Keratinocyte (primary cell): ENCODE measurements at regions not wholly inside any gene's neighbourhood (a gene's known extent, or its start where the extent isn't known, plus 50 kb on each side); places are given as distances from the start of the nearest gene placed in this dataset.

Source experiments
- DNase-seq: peaks from one replicate; pipeline ENCODE4 v3.0.0-alpha.2; 2011; ENCODE audit warnings: low read depth, missing footprints, low spot score
- FAIRE-seq: peaks from 2 replicates; lab custom pipeline; 2011; peaks lifted over from hg19 to GRCh38; lab: Jason Lieb, UNC
- H2AFZ ChIP-seq: 2 replicates; pipeline ENCODE4 v1.6.0; 2012; ENCODE audit warnings: low read length, control low read depth, inconsistent platforms; ENCODE audit not compliant: control insufficient read depth
- H3K27ac ChIP-seq: 2 replicates; pipeline ENCODE4 v1.5.1; 2011; ENCODE audit warnings: low read length; ENCODE audit not compliant: control insufficient read depth, insufficient read depth
- H3K27me3 ChIP-seq: 3 replicates; pipeline ENCODE4 v1.6.0; 2011; ENCODE audit warnings: low read length; ENCODE audit not compliant: control insufficient read depth, insufficient read depth; ENCODE audit errors: extremely low read depth
- H3K36me3 ChIP-seq, 2 experiments: 2 replicates in 1 of 2; 3 replicates in 1 of 2; pipeline ENCODE4 v1.5.1; 2011; ENCODE audit warnings: low read length in 2 of 2, mild to moderate bottlenecking in 1 of 2; ENCODE audit not compliant: control insufficient read depth in 2 of 2, insufficient read depth in 2 of 2; ENCODE audit errors: extremely low read depth in 1 of 2
- H3K4me1 ChIP-seq: 3 replicates; pipeline ENCODE4 v1.5.1; 2011; ENCODE audit warnings: low read length; ENCODE audit not compliant: control insufficient read depth, insufficient read depth; ENCODE audit errors: extremely low read depth
- H3K4me2 ChIP-seq: 3 replicates; pipeline ENCODE4 v1.6.0; 2011; ENCODE audit warnings: low read depth, low read length; ENCODE audit not compliant: control insufficient read depth, insufficient read depth; ENCODE audit errors: extremely low read depth
- H3K4me3 ChIP-seq, 3 experiments: fragments of 200-600 bp in 1 of 3; sonication (generic) in 1 of 3; 2 replicates in 2 of 3; 3 replicates in 1 of 3; pipeline ENCODE4 v1.5.1; 2011 to 2016; ENCODE audit warnings: low read length in 3 of 3, mild to moderate bottlenecking in 3 of 3, control low read depth in 2 of 3, inconsistent platforms in 1 of 3, low read depth in 1 of 3, mixed read lengths in 1 of 3, mixed run types in 1 of 3, moderate library complexity in 1 of 3; ENCODE audit not compliant: control insufficient read depth in 2 of 3, insufficient read depth in 2 of 3; ENCODE audit errors: extremely low read depth in 1 of 3
- H3K79me2 ChIP-seq: 2 replicates; pipeline ENCODE4 v1.6.0; 2012; ENCODE audit warnings: low read length; ENCODE audit not compliant: control insufficient read depth, insufficient read depth
- H3K9ac ChIP-seq: 3 replicates; pipeline ENCODE4 v1.6.0; 2011; ENCODE audit warnings: low read length; ENCODE audit not compliant: control insufficient read depth, insufficient read depth; ENCODE audit errors: extremely low read depth
- H3K9me1 ChIP-seq: 3 replicates; pipeline ENCODE4 v1.6.0; 2011; ENCODE audit warnings: low read length; ENCODE audit not compliant: control insufficient read depth, insufficient read depth; ENCODE audit errors: extremely low read depth
- H3K9me3 ChIP-seq: 2 replicates; pipeline ENCODE4 v1.5.1; 2012; ENCODE audit warnings: low read depth, low read length; ENCODE audit not compliant: control insufficient read depth
- H4K20me1 ChIP-seq: 3 replicates; pipeline ENCODE4 v1.6.0; 2011; ENCODE audit warnings: low read length; ENCODE audit not compliant: control insufficient read depth, insufficient read depth; ENCODE audit errors: extremely low read depth
- EZH2 ChIP-seq: IDR thresholded peaks from one replicate; pipeline ENCODE4 v1.6.1; 2012; ENCODE audit warnings: inconsistent platforms, mild to moderate bottlenecking, low read length, moderate library complexity
- dilution Hi-C: fragments of 300-500 bp; cut with MboI; formaldehyde crosslinking; loops from one replicate; pipeline ENCODE4 v1.7.0; 2020; ENCODE audit warnings: low sequenced_read_pairs; ENCODE audit not compliant: extremely low pct_ligation_motif_present
- TF ChIP-seq, protein P1 (sequence below), 3 experiments: IDR thresholded peaks in 1 of 3; conservative IDR thresholded peaks in 1 of 3; optimal IDR thresholded peaks in 1 of 3; 2 replicates in 2 of 3; 3 replicates in 1 of 3; pipeline versions ENCODE3 to v1.5.1; 2011; ENCODE audit warnings: low read length in 3 of 3, mild to moderate bottlenecking in 3 of 3, moderate library complexity in 2 of 3, control low read depth in 1 of 3, inconsistent platforms in 1 of 3; ENCODE audit not compliant: insufficient read depth in 2 of 3; ENCODE audit errors: extremely low read depth in 1 of 3

DNA sequence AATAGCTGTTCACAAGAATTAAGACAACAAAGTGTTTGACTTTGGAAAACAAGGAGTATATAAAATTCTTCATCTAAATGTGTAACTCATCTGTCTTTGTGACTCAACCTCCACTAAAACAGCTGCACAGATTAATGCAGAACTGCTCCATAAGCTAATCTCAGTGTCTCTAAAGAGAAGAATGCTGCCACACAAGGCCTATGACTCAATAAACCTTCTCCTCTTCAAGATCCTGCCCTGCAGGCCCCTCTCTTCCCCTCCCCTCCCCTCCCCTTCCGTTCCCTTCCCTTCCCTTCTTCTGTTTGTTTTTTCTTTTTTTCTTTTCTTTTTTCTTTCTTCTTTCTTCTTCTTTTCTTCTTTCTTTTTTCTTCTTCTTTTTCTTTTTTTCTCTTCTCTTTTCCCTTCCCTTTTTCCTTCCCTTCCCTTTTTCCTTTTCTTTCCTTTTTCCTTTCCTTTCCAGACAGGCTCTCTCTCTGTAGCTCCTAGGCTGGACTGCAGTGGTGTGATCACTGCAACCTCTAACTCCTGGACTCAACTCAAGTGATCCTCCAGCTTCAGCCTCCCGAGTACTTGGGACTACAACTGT lies 1052.8 kb downstream of the BRINP3 start:
- H3K9ac ChIP-seq: no peak overlapping the region
- no peaks in the 10 kb centered on the region for H3K4me1 ChIP-seq
- no peak for FAIRE-seq
- no peaks in the 10 kb centered on the region for H3K79me2 ChIP-seq
- H3K4me2 ChIP-seq: no peak overlapping the region
- TF ChIP-seq, protein P1, sequence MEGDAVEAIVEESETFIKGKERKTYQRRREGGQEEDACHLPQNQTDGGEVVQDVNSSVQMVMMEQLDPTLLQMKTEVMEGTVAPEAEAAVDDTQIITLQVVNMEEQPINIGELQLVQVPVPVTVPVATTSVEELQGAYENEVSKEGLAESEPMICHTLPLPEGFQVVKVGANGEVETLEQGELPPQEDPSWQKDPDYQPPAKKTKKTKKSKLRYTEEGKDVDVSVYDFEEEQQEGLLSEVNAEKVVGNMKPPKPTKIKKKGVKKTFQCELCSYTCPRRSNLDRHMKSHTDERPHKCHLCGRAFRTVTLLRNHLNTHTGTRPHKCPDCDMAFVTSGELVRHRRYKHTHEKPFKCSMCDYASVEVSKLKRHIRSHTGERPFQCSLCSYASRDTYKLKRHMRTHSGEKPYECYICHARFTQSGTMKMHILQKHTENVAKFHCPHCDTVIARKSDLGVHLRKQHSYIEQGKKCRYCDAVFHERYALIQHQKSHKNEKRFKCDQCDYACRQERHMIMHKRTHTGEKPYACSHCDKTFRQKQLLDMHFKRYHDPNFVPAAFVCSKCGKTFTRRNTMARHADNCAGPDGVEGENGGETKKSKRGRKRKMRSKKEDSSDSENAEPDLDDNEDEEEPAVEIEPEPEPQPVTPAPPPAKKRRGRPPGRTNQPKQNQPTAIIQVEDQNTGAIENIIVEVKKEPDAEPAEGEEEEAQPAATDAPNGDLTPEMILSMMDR (optimal IDR thresholded peaks at IDR 0.05 in 1 of 3, IDR thresholded peaks at IDR 0.05 in 1 of 3, conservative IDR thresholded peaks at IDR 0.05 in 1 of 3; ENCODE audit: extremely low read depth in 1 of 3, insufficient read depth in 2 of 3, low read length in 3 of 3): no peak
- TF ChIP-seq EZH2: no peak
- no peaks in the 10 kb centered on the region for H3K36me3 ChIP-seq
- H3K4me3 ChIP-seq: no peak overlapping the region
- no peak for DNase-seq
- no peaks in the 10 kb centered on the region for H3K9me1 ChIP-seq
- no peaks in the 10 kb centered on the region for H4K20me1 ChIP-seq
- dilution Hi-C loops: no loop called here
- H3K27ac ChIP-seq: no peak overlapping the region
- no peaks in the 10 kb centered on the region for H3K9me3 ChIP-seq
- no peaks in the 10 kb centered on the region for H3K27me3 ChIP-seq
- H2AFZ ChIP-seq: no peak overlapping the region

DNA sequence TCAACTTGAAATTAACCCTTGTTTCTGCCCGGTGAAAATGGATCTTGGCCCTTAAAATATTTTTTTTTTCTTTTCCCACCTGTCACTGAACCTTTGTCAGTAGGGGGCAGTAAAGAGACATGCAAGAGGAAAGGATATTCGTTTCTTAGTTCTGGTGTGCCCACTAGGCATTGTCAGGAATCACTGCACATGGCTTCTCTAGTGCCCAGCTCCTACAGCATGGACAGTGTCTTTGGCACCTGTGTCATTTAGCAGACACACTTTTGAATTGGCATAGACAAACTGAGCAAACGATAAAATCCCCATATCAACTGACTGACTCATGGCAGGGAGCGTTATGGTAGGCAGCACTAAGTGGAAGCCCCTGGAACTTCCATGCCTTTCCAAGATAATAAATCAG lies 1048.1 kb downstream of the BRINP3 start:
- TF ChIP-seq, protein P1 (optimal IDR thresholded peaks at IDR 0.05 in 1 of 3, IDR thresholded peaks at IDR 0.05 in 1 of 3, conservative IDR thresholded peaks at IDR 0.05 in 1 of 3; ENCODE audit: extremely low read depth in 1 of 3, insufficient read depth in 2 of 3, low read length in 3 of 3): peak; percentile 25 to 45 (median 27)
- no peak for TF ChIP-seq EZH2
- Histone ChIP-seq H3K27ac (no peak overlapping the region), H3K27me3 (no peaks in the 10 kb centered on the region), H3K4me2 (no peak overlapping the region), H3K4me3 (no peak overlapping the region), H3K9me1 (no peaks in the 10 kb centered on the region), H2AFZ (no peak overlapping the region), H3K4me1 (no peaks in the 10 kb centered on the region), H3K9me3 (no peaks in the 10 kb centered on the region), H3K79me2 (no peaks in the 10 kb centered on the region), H3K36me3 (no peaks in the 10 kb centered on the region), H3K9ac (no peak overlapping the region), H4K20me1 (no peaks in the 10 kb centered on the region)
- FAIRE-seq: no peak
- dilution Hi-C loops: no loop called here
- DNase-seq: no peak
